HK-2 (cell line): ENCODE measurements at regions not wholly inside any gene's neighbourhood (a gene's known extent, or its start where the extent isn't known, plus 50 kb on each side); places are given as distances from the start of the nearest gene placed in this dataset.

Experiments
- DNase-seq: peaks from one replicate; pipeline ENCODE4 v3.0.0-alpha.2; 2018; ENCODE audit not compliant: unreplicated experiment

GRCh38 chr13:58782736-58783135 lies 1151.2 kb downstream of the PCDH17 start:
- DNase-seq, result no peak

DNA sequence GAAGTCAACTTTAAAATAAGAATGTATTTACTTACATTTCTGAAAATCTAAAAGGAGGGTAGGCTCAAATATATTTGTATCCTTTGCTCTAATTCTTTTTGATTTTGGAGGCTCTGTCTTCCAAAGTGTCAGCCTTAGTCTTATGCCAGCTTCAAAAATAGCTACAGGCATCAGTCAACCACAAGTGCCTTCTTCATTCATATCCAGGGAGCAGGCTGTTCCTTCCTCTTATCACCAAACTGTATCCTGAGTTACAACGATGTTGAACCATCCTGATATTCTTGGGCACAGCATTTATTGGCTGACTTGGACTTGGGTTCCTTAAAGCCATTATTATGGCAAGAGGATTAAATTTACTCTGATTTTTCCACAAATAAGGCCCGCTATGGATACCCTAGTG lies 1161.3 kb downstream of the PCDH17 start:
- DNase-seq, result no peak

DNA sequence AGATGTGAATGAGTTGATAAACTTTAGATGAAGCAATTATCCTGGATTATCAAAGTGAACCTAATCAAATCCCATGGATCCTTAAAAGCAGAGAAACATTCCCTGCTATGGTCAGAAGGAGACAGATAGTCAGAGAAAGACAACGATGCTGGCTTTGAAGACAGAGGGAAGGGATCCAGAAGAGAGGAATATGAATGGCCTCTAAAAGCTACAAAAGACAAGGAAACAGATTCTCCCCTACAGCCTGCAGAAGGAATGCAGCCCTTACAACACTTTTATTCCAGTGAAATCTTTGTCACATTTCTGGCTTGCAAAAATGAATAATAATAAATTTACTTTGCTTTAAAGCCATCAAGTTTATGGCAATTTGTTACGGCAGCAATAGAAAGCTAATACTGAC lies 1164.2 kb downstream of the PCDH17 start:
- DNase-seq, result no peak

- DNase-seq, result no peak
These were observed 1173.3 kb downstream of the PCDH17 start for GRCh38 chr13:58804832-58805231.

- DNase-seq, result no peak
These were observed 1174.9 kb downstream of the PCDH17 start for GRCh38 chr13:58806401-58806800.

DNA sequence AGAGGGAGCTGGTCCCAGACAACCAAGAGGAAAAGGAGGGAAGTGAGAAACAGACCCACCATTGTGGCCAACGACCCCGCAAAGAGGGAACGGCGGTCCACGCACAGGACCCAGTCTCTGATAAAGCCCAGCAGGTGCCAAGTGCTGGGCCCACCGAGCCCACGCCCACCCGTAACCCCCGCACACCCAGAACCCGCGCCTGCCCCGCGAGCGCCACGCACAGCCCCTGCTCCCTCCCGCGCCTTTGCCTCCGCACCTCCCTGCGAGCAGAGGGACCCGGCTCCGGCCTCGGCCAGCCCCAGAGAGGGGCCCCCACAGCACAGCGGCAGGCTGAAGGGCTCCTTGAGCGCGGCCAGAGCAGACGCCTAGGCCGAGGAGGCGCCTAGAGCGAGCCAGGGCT lies 1192.2 kb downstream of the PCDH17 start:
- DNase-seq, result no peak

- no peak for DNase-seq
These were observed 1196.4 kb downstream of the PCDH17 start for GRCh38 chr13:58827904-58828303.

- no peak for DNase-seq
These were observed 1199.3 kb downstream of the PCDH17 start for GRCh38 chr13:58830841-58831240.

DNA sequence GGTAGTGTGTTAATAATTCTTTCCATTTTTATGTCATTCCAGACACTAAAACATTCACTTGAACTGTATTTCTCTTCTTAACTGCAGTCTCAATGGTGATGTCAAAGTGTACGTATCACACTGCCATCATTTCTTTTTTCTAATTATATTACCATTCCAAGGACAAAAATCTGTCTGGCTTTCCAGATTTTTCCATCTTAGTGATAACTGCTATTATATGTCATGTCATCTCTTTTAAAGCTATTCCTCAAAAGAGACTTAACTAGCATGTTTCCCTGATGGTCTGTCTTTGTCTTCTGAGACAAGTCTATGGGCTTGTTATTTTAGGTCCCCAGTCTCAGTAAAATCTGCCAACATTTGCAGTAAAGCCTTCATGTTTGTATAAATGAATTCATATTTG lies 1207.1 kb downstream of the PCDH17 start:
- no peak for DNase-seq

DNA sequence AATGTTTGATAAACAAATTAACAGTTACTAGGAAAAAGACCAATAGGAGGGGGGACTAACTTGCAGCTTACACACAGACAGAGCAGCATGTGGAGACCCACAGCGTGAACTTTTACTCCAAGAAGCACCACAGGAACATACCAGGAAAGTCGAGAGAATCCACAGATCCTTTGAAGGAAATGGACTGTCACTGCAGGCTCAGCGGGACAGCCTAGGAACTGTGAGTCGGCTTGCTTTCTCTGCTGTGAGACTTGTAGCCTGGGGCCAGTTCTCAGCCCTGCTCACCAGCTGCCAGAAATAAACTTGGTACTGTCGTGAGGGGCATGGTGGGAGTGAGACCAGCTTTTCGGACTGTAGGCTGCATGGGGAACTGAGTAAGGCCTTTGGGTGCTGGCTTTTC lies 1211.5 kb downstream of the PCDH17 start:
- no peak for DNase-seq

DNA sequence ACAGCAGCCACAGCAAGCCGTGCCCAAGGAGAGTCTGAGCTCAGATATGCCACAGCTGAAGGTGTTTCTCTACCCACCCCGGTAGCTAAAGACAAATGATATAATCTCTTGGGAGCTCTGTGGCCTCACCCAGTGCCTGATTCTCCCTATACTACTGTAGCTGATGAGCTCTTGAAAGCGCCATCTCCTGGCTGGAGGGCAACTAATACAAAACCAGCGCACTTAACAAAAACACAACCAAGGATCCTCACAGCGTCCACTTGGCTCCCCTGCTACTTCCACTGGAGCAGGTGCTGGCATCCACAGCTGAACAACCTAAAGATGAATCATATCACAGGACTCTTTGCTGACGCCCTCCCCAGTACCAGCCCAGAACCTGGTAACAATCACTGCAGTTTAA lies 1212.0 kb downstream of the PCDH17 start:
- DNase-seq, result no peak

DNA sequence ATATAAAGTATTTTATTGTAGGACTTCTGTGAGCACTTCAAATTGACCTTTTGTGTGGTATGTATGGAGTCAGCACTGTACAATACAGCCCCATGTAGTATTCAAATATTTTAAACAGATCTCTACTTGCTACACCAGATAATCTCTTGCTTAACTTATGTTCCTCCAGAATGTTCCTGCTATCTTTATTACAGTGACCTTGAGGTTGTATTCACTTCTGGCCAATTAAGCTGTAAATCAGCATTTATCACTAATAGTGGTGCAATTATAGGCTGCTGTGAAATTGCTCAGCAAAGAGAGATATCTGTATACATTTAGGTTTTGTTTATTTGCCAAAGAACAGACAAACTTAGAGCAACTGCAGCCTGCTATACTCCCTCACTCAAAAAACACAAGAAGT lies 1218.6 kb downstream of the PCDH17 start:
- DNase-seq, result no peak

GRCh38 chr13:58852076-58852475 lies 1220.5 kb downstream of the PCDH17 start:
- no peak for DNase-seq

DNA sequence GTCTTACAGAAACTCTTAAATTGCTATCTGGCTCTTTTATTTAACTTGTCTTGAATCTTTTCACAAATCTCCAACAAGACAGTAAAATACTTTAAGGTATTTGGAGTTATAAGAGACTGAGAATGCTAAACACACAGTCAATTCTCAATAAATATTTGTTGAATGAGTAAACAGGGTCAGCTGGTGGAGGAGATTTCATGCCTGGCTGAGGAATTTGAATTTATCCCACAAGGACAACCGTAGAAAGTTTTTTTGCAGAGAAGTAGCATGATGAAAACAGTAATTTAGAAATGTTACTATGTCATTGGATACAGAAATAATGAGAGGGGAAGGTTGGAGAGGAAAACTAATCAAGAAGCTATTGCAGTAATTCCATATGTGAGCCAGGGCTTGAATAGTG lies 1223.7 kb downstream of the PCDH17 start:
- no peak for DNase-seq

- DNase-seq, result no peak
These were observed 1227.4 kb downstream of the PCDH17 start for GRCh38 chr13:58858870-58859371.

DNA sequence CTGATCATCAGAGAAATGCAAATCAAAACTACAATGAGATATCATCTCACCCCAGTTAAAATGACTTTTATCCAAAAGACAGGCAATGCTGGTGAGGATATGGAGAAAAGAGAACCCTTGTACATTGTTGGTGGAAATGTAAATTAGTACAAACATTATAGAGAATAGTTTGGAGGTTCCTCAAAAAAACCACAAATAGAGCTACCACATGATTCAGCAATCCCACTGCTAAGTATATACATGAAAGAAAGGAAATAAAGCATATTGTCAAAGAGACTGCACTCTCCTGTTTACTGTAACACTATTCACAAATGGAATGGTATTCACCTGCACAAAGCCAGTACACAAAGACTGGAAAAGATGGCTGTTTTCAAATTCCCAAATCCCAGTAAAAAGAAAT lies 1233.7 kb downstream of the PCDH17 start:
- no peak for DNase-seq

GRCh38 chr13:58869566-58869965 lies 1238.0 kb downstream of the PCDH17 start:
- no peak for DNase-seq

DNA sequence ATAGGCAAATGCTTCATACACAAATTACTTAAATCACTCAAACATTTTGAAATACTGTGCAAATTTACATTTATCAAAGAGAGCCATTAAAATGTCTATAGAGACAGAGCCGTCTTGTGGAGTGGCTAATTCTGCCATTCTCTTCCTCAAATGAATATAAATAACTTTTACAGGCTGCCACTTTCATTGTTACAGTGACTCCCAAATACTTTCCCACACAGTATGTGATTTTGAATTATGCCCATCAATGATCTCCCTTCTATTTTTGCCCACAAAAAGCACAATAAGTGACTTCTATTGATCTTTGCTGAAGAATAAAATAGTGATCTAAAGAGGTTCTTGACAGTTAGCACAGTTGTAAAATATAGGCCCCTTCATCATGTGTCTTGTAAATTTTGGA lies 1244.9 kb downstream of the PCDH17 start:
- DNase-seq, result no peak

GRCh38 chr13:58879114-58879513 lies 1247.6 kb downstream of the PCDH17 start:
- no peak for DNase-seq

GRCh38 chr13:58882516-58882915 lies 1251.0 kb downstream of the PCDH17 start:
- no peak for DNase-seq

DNA sequence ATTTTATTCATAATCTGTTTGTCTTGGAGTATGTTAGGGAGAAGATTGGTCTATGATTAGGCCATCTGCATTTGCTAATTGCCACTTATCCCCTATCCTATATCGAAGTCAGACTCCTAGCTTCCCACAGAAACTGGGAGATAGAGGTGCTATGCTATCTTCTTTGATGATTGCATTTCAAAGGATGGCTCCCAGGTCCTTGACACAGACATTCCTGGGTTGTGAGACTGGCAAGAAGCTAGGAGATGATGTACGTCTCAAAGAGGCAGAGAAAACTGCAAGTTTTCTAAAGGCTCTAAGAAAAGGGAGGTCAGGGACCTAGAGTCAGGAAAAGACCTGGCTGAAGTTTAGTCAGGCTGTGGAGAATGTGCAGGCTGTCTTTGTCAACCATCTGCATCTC lies 1251.9 kb downstream of the PCDH17 start:
- no peak for DNase-seq

GRCh38 chr13:58884353-58885209 lies 1253.0 kb downstream of the PCDH17 start:
- DNase-seq, result no peak

GRCh38 chr13:58889474-58889873 lies 1257.9 kb downstream of the PCDH17 start:
- DNase-seq, result no peak

DNA sequence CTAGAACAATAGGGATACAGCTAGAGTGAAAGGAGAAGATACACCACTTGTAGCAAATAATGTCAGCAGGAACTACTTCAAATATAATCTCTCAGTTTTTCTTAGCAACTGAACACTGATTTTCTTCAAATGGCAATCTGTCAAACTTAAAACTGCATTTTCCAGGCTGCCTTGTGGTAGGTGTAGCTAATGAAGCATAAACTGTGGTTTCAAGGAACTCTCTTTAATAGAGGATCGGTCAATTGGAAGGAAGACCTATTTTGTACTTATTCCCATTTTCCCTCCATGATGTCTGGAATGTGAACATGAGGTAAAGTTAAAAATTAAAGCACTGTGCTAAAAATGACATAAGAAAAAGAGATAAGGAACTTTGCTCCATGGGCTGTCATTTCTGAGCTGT lies 1261.9 kb downstream of the PCDH17 start:
- DNase-seq, result no peak
